K562 (cell line): ENCODE measurements at regions not wholly inside any gene's neighbourhood (a gene's known extent, or its start where the extent isn't known, plus 50 kb on each side); places are given as distances from the start of the nearest gene placed in this dataset.

Experiments
- ATAC-seq: fragments of 200-7000 bp; cut with Tn5 transposase; 3 replicates; pipeline ENCODE4 v1.9.1; 2020; ENCODE audit warnings: moderate library complexity
- BruUV-seq: library from RNA; stranded (reverse); fragments of 400-500 nt; replicated peaks from 2 replicates; lab custom pipeline; 2021; lab: Mats Ljungman, UMichigan
- CTCF ChIA-PET: fragments of 300-600 bp; formaldehyde crosslinking; extraction: SDS; loops from one replicate; lab custom pipeline; 2021; ENCODE audit warnings: low intra/inter-chr PET ratio; lab: Yijun Ruan, JAX
- POLR2A ChIA-PET: fragments of 300-600, 350-650 bp; sonication (Branson Sonifier 250); formaldehyde crosslinking; extraction: SDS; loops from one replicate; lab custom pipeline; 2021; ENCODE audit warnings: antibody characterized with exemption, inconsistent platforms; lab: Yijun Ruan, JAX
- DNase-seq, 4 experiments: peaks; one replicate each; pipeline versions ENCODE4 v3.0.0 to v3.0.0-alpha.2; 2011 to 2018; ENCODE audit warnings: low spot score in 3 of 4, mixed read lengths in 3 of 4; ENCODE audit errors: extremely low read depth in 1 of 4
- FAIRE-seq: peaks from 2 replicates; lab custom pipeline; 2011; peaks lifted over from hg19 to GRCh38; lab: Jason Lieb, UNC
- H2AFZ ChIP-seq: 2 replicates; pipeline ENCODE4 v1.6.0; 2011; ENCODE audit warnings: low read depth, low read length, control low read depth, inconsistent platforms
- H3K27ac ChIP-seq: fragments of 200-600 bp; 3 replicates; pipeline ENCODE4 v1.8.0; 2011; ENCODE audit warnings: low read depth, mild to moderate bottlenecking, control low read depth, inconsistent platforms, low read length, moderate library complexity, mixed read lengths; ENCODE audit errors: extremely low read depth
- H3K27me3 ChIP-seq, 2 experiments: fragments of 300-600 bp in 1 of 2; 2 replicates in 1 of 2; 3 replicates in 1 of 2; pipeline versions ENCODE4 v1.6.0 to v1.8.0; 2011; ENCODE audit warnings: inconsistent platforms in 2 of 2, low read length in 2 of 2, mild to moderate bottlenecking in 1 of 2, mixed read lengths in 1 of 2, moderate library complexity in 1 of 2; ENCODE audit not compliant: control insufficient read depth in 2 of 2, insufficient read depth in 2 of 2
- H3K36me3 ChIP-seq: fragments of 300-600 bp; 3 replicates; pipeline ENCODE4 v1.8.0; 2011; ENCODE audit warnings: mild to moderate bottlenecking, low read length, inconsistent platforms; ENCODE audit not compliant: control insufficient read depth, insufficient read depth
- H3K4me1 ChIP-seq, 2 experiments: fragments of 200-600 bp in 1 of 2; replicated peaks in 1 of 2; 2 replicates in 1 of 2; 3 replicates in 1 of 2; pipeline versions ENCODE4 v1.5.1 to v1.8.0; 2011; ENCODE audit warnings: inconsistent platforms in 2 of 2, low read length in 2 of 2, mild to moderate bottlenecking in 1 of 2, mixed read lengths in 1 of 2, moderate library complexity in 1 of 2; ENCODE audit not compliant: control insufficient read depth in 2 of 2, insufficient read depth in 2 of 2
- H3K4me2 ChIP-seq: 2 replicates; pipeline ENCODE4 v1.6.1; 2011; ENCODE audit warnings: low read length, control low read depth, inconsistent platforms, mixed read lengths; ENCODE audit not compliant: insufficient read depth
- H3K4me3 ChIP-seq: fragments of 200-600 bp; sonication (generic), shearing (Covaris generic); 2 replicates; pipeline ENCODE4 v1.5.1; 2016; ENCODE audit warnings: control low read depth, inconsistent platforms
- H3K79me2 ChIP-seq: fragments of 200-600 bp; 3 replicates; pipeline ENCODE4 v1.8.0; 2011; ENCODE audit warnings: low read length, inconsistent platforms; ENCODE audit not compliant: control insufficient read depth, insufficient read depth
- H3K9ac ChIP-seq, 2 experiments: 2 replicates each; pipeline versions ENCODE4 v1.6.0 to v1.6.1; 2011; ENCODE audit warnings: low read depth in 2 of 2, low read length in 2 of 2, control low read depth in 1 of 2, inconsistent platforms in 1 of 2, mild to moderate bottlenecking in 1 of 2, mixed read lengths in 1 of 2; ENCODE audit not compliant: insufficient read depth in 1 of 2
- H3K9me1 ChIP-seq: one replicate; pipeline ENCODE4 v1.6.0; 2011; ENCODE audit warnings: inconsistent platforms, mild to moderate bottlenecking, low read length, moderate library complexity; ENCODE audit not compliant: control insufficient read depth, insufficient read depth
- H3K9me3 ChIP-seq: replicated peaks from 2 replicates; pipeline ENCODE4 v1.5.1; 2011; ENCODE audit warnings: low read depth, low read length, inconsistent platforms; ENCODE audit not compliant: control insufficient read depth, insufficient read depth
- H4K20me1 ChIP-seq: replicated peaks from 2 replicates; pipeline ENCODE4 v1.6.1; 2011; ENCODE audit warnings: low read length, inconsistent platforms, mixed read lengths; ENCODE audit not compliant: control insufficient read depth, insufficient read depth
- MCM7 ChIP-seq, 2 experiments: fragments of 450-650 bp; IDR thresholded peaks; 2 replicates each; pipeline ENCODE4 v1.6.1; 2016 to 2018
- MYBL2 ChIP-seq, 2 experiments: fragments of 450-650 bp in 1 of 2; sonication (generic) in 1 of 2; formaldehyde crosslinking in 1 of 2; IDR thresholded peaks; 2 replicates each; pipeline versions ENCODE4 v1.6.1 to v1.8.1; 2017 to 2022; ENCODE audit warnings: borderline replicate concordance in 1 of 2, inconsistent platforms in 1 of 2, low read depth in 1 of 2, mild to moderate bottlenecking in 1 of 2, missing genetic modification reagents in 1 of 2, moderate library complexity in 1 of 2
- MYNN ChIP-seq, 2 experiments: sonication (generic); formaldehyde crosslinking in 1 of 2; IDR thresholded peaks; 2 replicates each; pipeline versions ENCODE4 v1.5.0 to v1.6.1; 2016 to 2020; ENCODE audit warnings: antibody characterized with exemption in 1 of 2, missing genetic modification reagents in 1 of 2
- PHB2 ChIP-seq: fragments of 450-650 bp; IDR thresholded peaks from 2 replicates; pipeline ENCODE4 v1.6.1; 2017; ENCODE audit warnings: low read depth
- RFX7 ChIP-seq: fragments of 250-450 bp; sonication (Bioruptor Pico); IDR thresholded peaks from 2 replicates; pipeline ENCODE4 v1.5.1; 2021; ENCODE audit warnings: mild to moderate bottlenecking
- TCF15 ChIP-seq: fragments of 250-450 bp; sonication (Bioruptor Pico); IDR thresholded peaks from 2 replicates; pipeline ENCODE4 v1.8.0; 2022; ENCODE audit warnings: moderate library complexity, mild to moderate bottlenecking, inconsistent platforms
- ZBTB8A ChIP-seq: fragments of 450-650 bp; IDR thresholded peaks from 2 replicates; pipeline ENCODE4 v1.6.1; 2018; ENCODE audit warnings: mild to moderate bottlenecking, moderate library complexity; ENCODE audit not compliant: partially characterized antibody
- ZFP30 ChIP-seq: fragments of 250-450 bp; sonication (Bioruptor Pico); IDR thresholded peaks from 2 replicates; pipeline ENCODE4 v1.8.0; 2022; ENCODE audit warnings: moderate library complexity, mild to moderate bottlenecking, inconsistent platforms, borderline replicate concordance
- ZNF23 ChIP-seq: fragments of 250-450 bp; sonication (Bioruptor Pico); IDR thresholded peaks from 2 replicates; pipeline ENCODE4 v1.4.0; 2020; ENCODE audit warnings: mild to moderate bottlenecking
- ZNF282 ChIP-seq: sonication (generic); formaldehyde crosslinking; IDR thresholded peaks from 2 replicates; pipeline ENCODE4 v1.8.1; 2023; ENCODE audit warnings: missing genetic modification reagents
- WGBS: fragments of 100-300 bp; shearing (Covaris generic); methylation state at CpG from one replicate; pipeline ENCODE4 v1.1.6; 2016; ENCODE audit warnings: low coverage, mixed read lengths; ENCODE audit not compliant: insufficient coverage; ENCODE audit errors: missing lambda C conversion rate; 5-methylcytosine and 5-hydroxymethylcytosine counted together
- in situ Hi-C: fragments of 300-500 bp; cut with MboI; formaldehyde crosslinking; loops from 4 replicates; pipeline ENCODE4 v1.15.0; 2018; ENCODE audit warnings: inconsistent platforms, mixed read lengths
- intact Hi-C: fragments of 100-400 bp; cut with micrococcal nuclease; formaldehyde crosslinking; loops from 2 replicates; pipeline ENCODE4 v1.14.2; 2022
- TF ChIP-seq, protein P1 (sequence below): sonication (generic); formaldehyde crosslinking; IDR thresholded peaks from 2 replicates; pipeline ENCODE4 v1.8.1; 2023; ENCODE audit warnings: missing genetic modification reagents, mild to moderate bottlenecking, borderline replicate concordance
- TF ChIP-seq, protein P2 (sequence below): conservative IDR thresholded peaks from 2 replicates; pipeline ENCODE4 v1.6.1; 2011; ENCODE audit warnings: low read depth, mild to moderate bottlenecking, low read length; ENCODE audit not compliant: control insufficient read depth
- TF ChIP-seq, protein P3 (sequence below): sonication (generic); formaldehyde crosslinking; IDR thresholded peaks from 2 replicates; pipeline ENCODE4 v1.9.0; 2022; ENCODE audit warnings: mild to moderate bottlenecking, missing genetic modification reagents

DNA sequence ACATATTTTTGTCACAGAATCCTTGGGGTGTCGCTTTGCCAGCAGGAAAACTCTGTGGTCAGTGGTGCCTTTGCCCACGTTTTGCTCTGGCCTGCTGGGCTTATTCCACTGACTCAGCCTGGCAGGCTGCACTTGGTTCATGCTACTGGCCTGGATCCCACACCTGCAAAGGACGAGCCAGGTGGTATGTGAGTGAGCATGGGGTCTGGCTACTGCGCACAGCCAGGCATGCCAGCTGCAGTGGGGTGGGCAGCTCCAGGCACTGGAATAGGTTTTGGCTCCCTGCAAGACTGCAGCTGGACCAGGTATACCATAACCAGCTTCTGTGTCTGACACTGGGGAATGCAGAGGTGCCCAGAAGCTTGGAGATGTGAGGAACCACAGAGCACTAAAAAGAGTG lies 197.9 kb upstream of the VRK2 start:
- Histone ChIP-seq H3K9me1 (no peaks in the 10 kb centered on the region), H3K9me3 (no peaks in the 10 kb centered on the region), H2AFZ (no peak overlapping the region), H3K27me3 (no peaks in the 10 kb centered on the region), H4K20me1 (no peaks in the 10 kb centered on the region), H3K27ac (no peak overlapping the region), H3K79me2 (no peaks in the 10 kb centered on the region), H3K4me2 (no peak overlapping the region), H3K4me3 (no peak overlapping the region), H3K9ac (no peak overlapping the region), H3K36me3 (no peaks in the 10 kb centered on the region), H3K4me1 (peaks cover 0 to 6% of the 10 kb centered on the region in 2 experiments; a peak in 1 of 5 replicates)
- 5% methylated on average over 4 of the region's 4 CpGs for WGBS
- in situ Hi-C loops (no loop called here), intact Hi-C loops (no loop called here)
- CTCF ChIA-PET, result no interaction called here
- POLR2A ChIA-PET, result interaction anchor here (0.6 kb wide), 1 partner anchor 569 kb away, joined by 3 read pairs; no protein-coding TSS in a partner anchor
- FAIRE-seq, result no peak
- DNase-seq, result no peak
- BruUV-seq, result no TSS peak
- no peak for ATAC-seq
- TF ChIP-seq MYBL2 (IDR thresholded peaks at IDR 0.05; ENCODE audit: low read depth), result no peak
- TF ChIP-seq MYBL2 (CRISPR knock-in tag; IDR thresholded peaks at IDR 0.05; ENCODE audit: borderline replicate concordance), result no peak
- TF ChIP-seq PHB2, result no peak
- TF ChIP-seq, protein P1, sequence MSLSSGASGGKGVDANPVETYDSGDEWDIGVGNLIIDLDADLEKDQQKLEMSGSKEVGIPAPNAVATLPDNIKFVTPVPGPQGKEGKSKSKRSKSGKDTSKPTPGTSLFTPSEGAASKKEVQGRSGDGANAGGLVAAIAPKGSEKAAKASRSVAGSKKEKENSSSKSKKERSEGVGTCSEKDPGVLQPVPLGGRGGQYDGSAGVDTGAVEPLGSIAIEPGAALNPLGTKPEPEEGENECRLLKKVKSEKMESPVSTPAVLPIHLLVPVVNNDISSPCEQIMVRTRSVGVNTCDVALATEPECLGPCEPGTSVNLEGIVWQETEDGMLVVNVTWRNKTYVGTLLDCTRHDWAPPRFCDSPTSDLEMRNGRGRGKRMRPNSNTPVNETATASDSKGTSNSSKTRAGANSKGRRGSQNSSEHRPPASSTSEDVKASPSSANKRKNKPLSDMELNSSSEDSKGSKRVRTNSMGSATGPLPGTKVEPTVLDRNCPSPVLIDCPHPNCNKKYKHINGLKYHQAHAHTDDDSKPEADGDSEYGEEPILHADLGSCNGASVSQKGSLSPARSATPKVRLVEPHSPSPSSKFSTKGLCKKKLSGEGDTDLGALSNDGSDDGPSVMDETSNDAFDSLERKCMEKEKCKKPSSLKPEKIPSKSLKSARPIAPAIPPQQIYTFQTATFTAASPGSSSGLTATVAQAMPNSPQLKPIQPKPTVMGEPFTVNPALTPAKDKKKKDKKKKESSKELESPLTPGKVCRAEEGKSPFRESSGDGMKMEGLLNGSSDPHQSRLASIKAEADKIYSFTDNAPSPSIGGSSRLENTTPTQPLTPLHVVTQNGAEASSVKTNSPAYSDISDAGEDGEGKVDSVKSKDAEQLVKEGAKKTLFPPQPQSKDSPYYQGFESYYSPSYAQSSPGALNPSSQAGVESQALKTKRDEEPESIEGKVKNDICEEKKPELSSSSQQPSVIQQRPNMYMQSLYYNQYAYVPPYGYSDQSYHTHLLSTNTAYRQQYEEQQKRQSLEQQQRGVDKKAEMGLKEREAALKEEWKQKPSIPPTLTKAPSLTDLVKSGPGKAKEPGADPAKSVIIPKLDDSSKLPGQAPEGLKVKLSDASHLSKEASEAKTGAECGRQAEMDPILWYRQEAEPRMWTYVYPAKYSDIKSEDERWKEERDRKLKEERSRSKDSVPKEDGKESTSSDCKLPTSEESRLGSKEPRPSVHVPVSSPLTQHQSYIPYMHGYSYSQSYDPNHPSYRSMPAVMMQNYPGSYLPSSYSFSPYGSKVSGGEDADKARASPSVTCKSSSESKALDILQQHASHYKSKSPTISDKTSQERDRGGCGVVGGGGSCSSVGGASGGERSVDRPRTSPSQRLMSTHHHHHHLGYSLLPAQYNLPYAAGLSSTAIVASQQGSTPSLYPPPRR (CRISPR knock-in tag), result no peak
- TF ChIP-seq ZNF282 (CRISPR knock-in tag), result no peak
- TF ChIP-seq TCF15 (CRISPR knock-in tag), result no peak
- TF ChIP-seq MCM7 (IDR thresholded peaks at IDR 0.05), result no peak
- TF ChIP-seq, protein P2, sequence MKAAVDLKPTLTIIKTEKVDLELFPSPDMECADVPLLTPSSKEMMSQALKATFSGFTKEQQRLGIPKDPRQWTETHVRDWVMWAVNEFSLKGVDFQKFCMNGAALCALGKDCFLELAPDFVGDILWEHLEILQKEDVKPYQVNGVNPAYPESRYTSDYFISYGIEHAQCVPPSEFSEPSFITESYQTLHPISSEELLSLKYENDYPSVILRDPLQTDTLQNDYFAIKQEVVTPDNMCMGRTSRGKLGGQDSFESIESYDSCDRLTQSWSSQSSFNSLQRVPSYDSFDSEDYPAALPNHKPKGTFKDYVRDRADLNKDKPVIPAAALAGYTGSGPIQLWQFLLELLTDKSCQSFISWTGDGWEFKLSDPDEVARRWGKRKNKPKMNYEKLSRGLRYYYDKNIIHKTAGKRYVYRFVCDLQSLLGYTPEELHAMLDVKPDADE, result no peak
- no peak for TF ChIP-seq ZNF23 (CRISPR knock-in tag)
- TF ChIP-seq ZFP30 (CRISPR knock-in tag), result no peak
- no peak for TF ChIP-seq ZBTB8A
- TF ChIP-seq, protein P3, sequence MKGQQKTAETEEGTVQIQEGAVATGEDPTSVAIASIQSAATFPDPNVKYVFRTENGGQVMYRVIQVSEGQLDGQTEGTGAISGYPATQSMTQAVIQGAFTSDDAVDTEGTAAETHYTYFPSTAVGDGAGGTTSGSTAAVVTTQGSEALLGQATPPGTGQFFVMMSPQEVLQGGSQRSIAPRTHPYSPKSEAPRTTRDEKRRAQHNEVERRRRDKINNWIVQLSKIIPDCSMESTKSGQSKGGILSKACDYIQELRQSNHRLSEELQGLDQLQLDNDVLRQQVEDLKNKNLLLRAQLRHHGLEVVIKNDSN (CRISPR knock-in tag), result no peak
- no peak for TF ChIP-seq RFX7 (CRISPR knock-in tag)
- no peak for TF ChIP-seq MYNN (IDR thresholded peaks at IDR 0.05)
- no peak for TF ChIP-seq MYNN (CRISPR knock-in tag; IDR thresholded peaks at IDR 0.05)
